Astrocyte of the cerebellum (primary cell): ENCODE measurements at regions not wholly inside any gene's neighbourhood (a gene's known extent, or its start where the extent isn't known, plus 50 kb on each side); places are given as distances from the start of the nearest gene placed in this dataset.

Experiments used
- DNase-seq: peaks from one replicate; pipeline ENCODE4 v3.0.0-alpha.2; 2011; ENCODE audit warnings: low read depth
- H3K4me3 ChIP-seq: 2 replicates; pipeline ENCODE4 v1.5.1; 2011; ENCODE audit warnings: mild to moderate bottlenecking, low read depth, low read length, moderate library complexity
- in situ Hi-C: cut with HindIII; loops from 2 replicates; pipeline ENCODE4 v1.10.0; 2017; ENCODE audit warnings: low sequenced_read_pairs
- TF ChIP-seq, protein P1 (sequence below): IDR thresholded peaks from 2 replicates; pipeline ENCODE4 v1.5.1; 2012; ENCODE audit warnings: low read length, low read depth, moderate library complexity, mild to moderate bottlenecking; ENCODE audit errors: missing control alignments

GRCh38 chr16:49140618-49141017 is 141.0 kb downstream of the CBLN1 start:
- no peak for DNase-seq
- no peak overlapping the region for H3K4me3 ChIP-seq
- TF ChIP-seq, protein P1, sequence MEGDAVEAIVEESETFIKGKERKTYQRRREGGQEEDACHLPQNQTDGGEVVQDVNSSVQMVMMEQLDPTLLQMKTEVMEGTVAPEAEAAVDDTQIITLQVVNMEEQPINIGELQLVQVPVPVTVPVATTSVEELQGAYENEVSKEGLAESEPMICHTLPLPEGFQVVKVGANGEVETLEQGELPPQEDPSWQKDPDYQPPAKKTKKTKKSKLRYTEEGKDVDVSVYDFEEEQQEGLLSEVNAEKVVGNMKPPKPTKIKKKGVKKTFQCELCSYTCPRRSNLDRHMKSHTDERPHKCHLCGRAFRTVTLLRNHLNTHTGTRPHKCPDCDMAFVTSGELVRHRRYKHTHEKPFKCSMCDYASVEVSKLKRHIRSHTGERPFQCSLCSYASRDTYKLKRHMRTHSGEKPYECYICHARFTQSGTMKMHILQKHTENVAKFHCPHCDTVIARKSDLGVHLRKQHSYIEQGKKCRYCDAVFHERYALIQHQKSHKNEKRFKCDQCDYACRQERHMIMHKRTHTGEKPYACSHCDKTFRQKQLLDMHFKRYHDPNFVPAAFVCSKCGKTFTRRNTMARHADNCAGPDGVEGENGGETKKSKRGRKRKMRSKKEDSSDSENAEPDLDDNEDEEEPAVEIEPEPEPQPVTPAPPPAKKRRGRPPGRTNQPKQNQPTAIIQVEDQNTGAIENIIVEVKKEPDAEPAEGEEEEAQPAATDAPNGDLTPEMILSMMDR = no peak
- in situ Hi-C loops = no loop called here

- no peak overlapping the region for H3K4me3 ChIP-seq
- TF ChIP-seq, protein P1 = no peak
- DNase-seq = no peak
- in situ Hi-C loops = no loop called here
Observed at GRCh38 chr16:49130397-49130796, 151.2 kb downstream of the CBLN1 start.

DNA sequence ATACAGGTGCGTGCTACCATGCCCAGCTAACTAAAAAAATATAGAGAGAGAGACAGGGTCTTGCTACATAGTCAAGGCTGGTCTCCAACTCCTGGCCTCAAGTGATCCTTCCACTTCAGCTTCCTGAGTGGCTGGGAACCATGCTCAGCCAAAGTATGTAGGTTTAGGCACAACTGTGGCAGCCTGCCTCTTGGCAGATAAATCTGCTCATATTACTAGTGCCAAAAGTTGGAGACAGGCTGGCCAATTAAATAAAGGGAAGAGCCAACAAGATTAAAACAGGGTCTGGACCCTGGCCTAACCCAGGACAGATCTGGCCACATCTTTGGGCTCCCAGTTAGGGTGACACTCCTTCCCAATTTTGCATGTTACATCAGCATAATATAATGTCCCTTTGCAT is 151.7 kb downstream of the CBLN1 start:
- no peak for DNase-seq
- in situ Hi-C loops = no loop called here
- TF ChIP-seq, protein P1 = no peak
- no peak overlapping the region for H3K4me3 ChIP-seq

GRCh38 chr16:49128740-49129139 is 152.9 kb downstream of the CBLN1 start:
- in situ Hi-C loops = no loop called here
- H3K4me3 ChIP-seq = no peak overlapping the region
- TF ChIP-seq, protein P1 = no peak
- no peak for DNase-seq

DNA sequence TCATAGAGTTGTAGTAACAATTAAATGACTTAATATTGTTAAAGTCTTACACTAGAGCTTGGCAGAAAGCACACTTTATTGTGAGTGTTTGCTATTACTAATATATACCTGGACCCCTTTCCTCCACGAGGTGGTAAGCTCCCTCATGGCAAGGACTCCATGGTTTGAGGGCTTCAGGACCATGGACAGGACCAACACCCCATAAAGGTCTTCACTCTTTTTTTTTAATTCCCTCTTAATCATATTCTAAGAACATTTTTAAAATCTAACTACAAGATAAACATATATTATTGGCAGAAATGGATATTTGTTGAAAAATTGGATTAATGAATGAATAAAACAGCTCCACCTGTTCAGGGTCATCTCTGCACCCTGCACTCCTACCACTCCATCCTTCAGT is 154.5 kb downstream of the CBLN1 start:
- TF ChIP-seq, protein P1 = no peak
- no peak for DNase-seq
- H3K4me3 ChIP-seq = no peak overlapping the region
- in situ Hi-C loops = no loop called here

DNA sequence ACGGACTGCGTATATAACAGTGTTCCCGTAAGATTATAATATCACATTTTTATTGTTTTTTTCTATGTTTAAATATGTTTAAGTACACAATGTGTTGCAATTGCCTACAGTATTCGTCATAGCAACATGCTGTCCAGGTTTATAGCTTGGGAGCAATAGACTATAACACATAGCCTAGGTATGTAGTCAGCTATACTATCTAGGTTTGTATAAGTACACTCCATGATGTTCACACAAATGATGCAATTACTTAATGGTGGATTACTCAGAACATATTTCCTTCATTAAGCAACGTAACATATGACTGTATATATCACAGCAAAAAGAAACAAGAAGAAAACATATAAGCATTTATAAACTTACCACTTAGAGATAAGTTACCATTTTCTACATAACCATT is 160.0 kb downstream of the CBLN1 start:
- in situ Hi-C loops = no loop called here
- TF ChIP-seq, protein P1 = no peak
- no peak for DNase-seq
- no peak overlapping the region for H3K4me3 ChIP-seq

DNA sequence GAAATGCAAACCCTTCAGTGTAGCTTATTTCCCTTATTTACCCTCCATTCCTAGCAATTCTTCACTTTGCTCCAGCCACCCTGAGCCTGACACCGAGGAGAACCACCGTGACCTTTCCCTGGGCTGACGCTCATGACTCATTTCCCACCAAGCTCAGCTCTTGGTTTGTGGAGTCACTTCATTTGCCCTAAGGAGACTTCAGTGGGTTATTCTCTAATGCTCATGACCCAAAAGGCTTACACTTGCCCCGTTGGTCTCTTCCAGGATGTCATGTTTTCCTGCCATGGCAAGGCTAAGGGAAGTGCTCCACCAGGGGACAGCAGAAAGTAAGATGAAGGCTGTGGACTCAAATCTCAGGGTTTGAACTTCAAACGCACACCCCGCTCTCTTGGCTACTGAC is 161.0 kb downstream of the CBLN1 start:
- no peak for DNase-seq
- H3K4me3 ChIP-seq = no peak overlapping the region
- in situ Hi-C loops = no loop called here
- TF ChIP-seq, protein P1 = no peak
